ENCODE measurements at regions not wholly inside any gene's neighbourhood (a gene's known extent, or its start where the extent isn't known, plus 50 kb on each side); places are given as distances from the start of the nearest gene placed in this dataset.

DNA sequence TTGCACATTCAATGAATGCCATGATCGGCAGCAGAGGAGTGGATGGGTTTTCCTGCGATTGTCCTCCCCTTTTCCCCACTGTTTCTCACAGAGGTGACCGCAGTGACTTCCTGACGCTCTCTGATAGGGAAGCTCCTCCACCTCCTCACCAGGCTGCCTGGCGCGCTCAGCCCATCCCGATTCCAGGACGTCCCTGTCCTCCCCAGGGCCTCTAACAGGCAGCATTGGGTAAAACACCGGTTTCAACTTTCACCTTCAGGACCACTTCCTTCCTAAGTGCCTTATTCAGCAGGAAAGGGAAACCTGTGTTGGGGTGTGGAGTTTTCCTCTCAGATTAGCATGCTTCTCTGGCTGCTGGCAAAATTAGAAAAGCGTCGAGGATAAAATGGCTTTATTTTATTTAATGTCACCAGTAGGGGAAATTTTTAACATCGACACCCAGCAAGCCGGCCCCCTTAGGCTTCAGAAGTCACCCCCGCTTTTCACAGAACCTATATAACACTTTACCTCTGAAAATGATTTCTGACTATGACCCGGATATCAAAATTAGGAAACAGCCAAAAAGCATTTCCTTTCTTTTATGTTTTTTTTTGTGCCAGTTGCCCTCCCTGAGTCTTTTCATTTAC is 570.4 kb upstream of the GJE1 start:
- peak overlapping the region; percentile 81 for H3K9ac ChIP-seq (ENCODE audit: low read length)
- H3K4me1 ChIP-seq (ENCODE audit: control insufficient read depth, insufficient read depth, low read length): peaks cover 14% of the 10 kb centered on the region
- no peak for DNase-seq (ENCODE audit: low read depth)
- peak overlapping the region; percentile 69 for H3K4me3 ChIP-seq (ENCODE audit: low read length)
- H3K9me3 ChIP-seq (ENCODE audit: control insufficient read depth, low read length): no peaks in the 10 kb centered on the region
- H3K36me3 ChIP-seq (ENCODE audit: control insufficient read depth, insufficient read depth, low read length, severe bottlenecking): no peaks in the 10 kb centered on the region
- H3K27me3 ChIP-seq (replicated peaks; ENCODE audit: control insufficient read depth, insufficient read depth, low read length): no peaks in the 10 kb centered on the region

DNA sequence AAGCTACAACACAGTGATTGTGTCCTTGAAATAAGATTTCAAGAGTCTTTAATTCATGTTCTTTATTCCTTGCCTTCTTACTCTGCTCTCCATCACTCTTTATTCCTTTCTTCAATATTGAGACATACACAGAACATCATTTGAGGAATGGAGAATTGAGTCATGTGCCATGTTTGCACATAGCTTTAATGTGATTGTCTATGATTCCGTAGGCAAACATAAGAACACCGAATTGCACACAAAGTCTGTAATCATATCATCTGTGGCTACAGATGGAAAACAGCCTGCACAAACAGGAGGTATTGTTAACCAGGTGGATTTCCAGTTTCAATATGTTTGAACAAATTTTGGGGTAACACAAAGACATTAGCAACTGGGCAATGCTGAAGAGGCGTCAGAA is 571.6 kb upstream of the GJE1 start:
- Histone ChIP-seq H3K4me1 (ENCODE audit: control insufficient read depth, insufficient read depth, low read length) (peaks cover 14% of the 10 kb centered on the region), H3K4me3 (ENCODE audit: low read length) (no peak overlapping the region), H3K36me3 (ENCODE audit: control insufficient read depth, insufficient read depth, low read length, severe bottlenecking) (no peaks in the 10 kb centered on the region), H3K27me3 (replicated peaks; ENCODE audit: control insufficient read depth, insufficient read depth, low read length) (no peaks in the 10 kb centered on the region), H3K9me3 (ENCODE audit: control insufficient read depth, low read length) (no peaks in the 10 kb centered on the region), H3K9ac (ENCODE audit: low read length) (no peak overlapping the region)
- DNase-seq (ENCODE audit: low read depth): no peak

DNA sequence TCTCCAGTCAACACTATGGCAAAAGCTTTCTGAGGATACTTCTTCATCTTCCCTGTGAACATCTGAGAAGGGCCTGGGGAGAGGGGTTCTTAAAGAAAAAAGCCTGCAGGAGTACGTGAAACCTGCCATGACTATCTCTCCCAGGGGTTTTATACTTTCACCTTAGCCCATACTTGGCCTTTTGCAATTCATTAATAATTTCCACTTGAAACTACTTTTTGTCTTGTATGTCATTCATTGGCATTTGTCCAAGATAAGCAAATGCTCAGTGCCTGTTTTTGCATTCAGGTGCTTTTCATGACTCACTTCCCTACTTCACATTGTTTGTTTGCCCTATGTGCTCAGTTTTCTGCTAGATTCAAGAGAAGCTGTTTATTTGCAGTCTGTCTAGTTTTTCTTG is 580.3 kb upstream of the GJE1 start:
- peaks cover 15% of the 10 kb centered on the region for H3K9me3 ChIP-seq (ENCODE audit: control insufficient read depth, low read length)
- H3K9ac ChIP-seq (ENCODE audit: low read length): no peak overlapping the region
- H3K27me3 ChIP-seq (replicated peaks; ENCODE audit: control insufficient read depth, insufficient read depth, low read length): no peaks in the 10 kb centered on the region
- no peak overlapping the region for H3K4me3 ChIP-seq (ENCODE audit: low read length)
- H3K4me1 ChIP-seq (ENCODE audit: control insufficient read depth, insufficient read depth, low read length): peaks cover 6% of the 10 kb centered on the region
- DNase-seq (ENCODE audit: low read depth): peak; percentile 48
- no peaks in the 10 kb centered on the region for H3K36me3 ChIP-seq (ENCODE audit: control insufficient read depth, insufficient read depth, low read length, severe bottlenecking)

DNA sequence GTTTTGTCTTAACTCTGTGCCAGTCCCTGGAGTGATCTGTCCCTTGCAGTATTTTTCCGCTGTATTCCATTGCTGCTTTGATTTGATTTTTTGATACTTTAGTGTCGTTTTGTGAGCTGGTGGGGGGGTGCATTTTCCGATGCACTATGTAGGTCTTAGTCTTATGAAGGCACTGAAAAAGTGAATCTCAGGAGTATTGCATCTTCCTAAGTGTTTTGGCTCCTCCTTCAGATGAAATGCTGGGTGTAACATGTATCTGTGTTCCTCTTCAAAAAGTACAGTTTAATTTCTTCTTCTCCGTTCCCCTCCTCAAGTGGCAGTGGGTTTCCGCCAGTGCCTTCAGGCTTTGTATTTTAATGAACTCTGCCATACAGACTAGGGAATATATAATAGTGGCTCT is 580.7 kb upstream of the GJE1 start:
- H3K4me3 ChIP-seq (ENCODE audit: low read length): no peak overlapping the region
- no peaks in the 10 kb centered on the region for H3K27me3 ChIP-seq (replicated peaks; ENCODE audit: control insufficient read depth, insufficient read depth, low read length)
- no peak overlapping the region for H3K9ac ChIP-seq (ENCODE audit: low read length)
- DNase-seq (ENCODE audit: low read depth): no peak
- H3K36me3 ChIP-seq (ENCODE audit: control insufficient read depth, insufficient read depth, low read length, severe bottlenecking): no peaks in the 10 kb centered on the region
- peaks cover 6% of the 10 kb centered on the region for H3K4me1 ChIP-seq (ENCODE audit: control insufficient read depth, insufficient read depth, low read length)
- peaks cover 15% of the 10 kb centered on the region for H3K9me3 ChIP-seq (ENCODE audit: control insufficient read depth, low read length)

DNA sequence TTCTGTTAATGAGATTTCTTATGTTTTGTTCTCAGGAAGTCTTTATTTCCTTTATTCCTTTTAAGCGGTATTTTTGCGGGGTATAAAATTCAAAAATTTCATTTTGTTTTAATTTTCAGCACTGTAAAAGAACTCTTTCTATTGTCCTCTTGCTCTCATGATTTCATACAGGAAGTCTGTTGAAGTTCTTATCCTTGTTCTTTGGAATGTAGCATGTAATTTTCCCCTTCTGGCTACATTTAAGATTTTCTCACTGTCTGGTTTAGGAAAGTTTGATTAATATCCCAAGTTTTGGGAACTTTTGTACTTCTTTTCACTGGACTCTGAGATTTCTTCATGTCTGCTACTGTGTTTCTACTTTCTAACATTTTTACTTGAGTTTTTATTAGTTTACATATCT is 581.4 kb upstream of the GJE1 start:
- Histone ChIP-seq H3K9ac (ENCODE audit: low read length) (no peak overlapping the region), H3K27me3 (replicated peaks; ENCODE audit: control insufficient read depth, insufficient read depth, low read length) (no peaks in the 10 kb centered on the region), H3K9me3 (ENCODE audit: control insufficient read depth, low read length) (peaks cover 18% of the 10 kb centered on the region), H3K4me3 (ENCODE audit: low read length) (peak overlapping the region; percentile 39), H3K4me1 (ENCODE audit: control insufficient read depth, insufficient read depth, low read length) (peaks cover 6% of the 10 kb centered on the region), H3K36me3 (ENCODE audit: control insufficient read depth, insufficient read depth, low read length, severe bottlenecking) (no peaks in the 10 kb centered on the region)
- no peak for DNase-seq (ENCODE audit: low read depth)

DNA sequence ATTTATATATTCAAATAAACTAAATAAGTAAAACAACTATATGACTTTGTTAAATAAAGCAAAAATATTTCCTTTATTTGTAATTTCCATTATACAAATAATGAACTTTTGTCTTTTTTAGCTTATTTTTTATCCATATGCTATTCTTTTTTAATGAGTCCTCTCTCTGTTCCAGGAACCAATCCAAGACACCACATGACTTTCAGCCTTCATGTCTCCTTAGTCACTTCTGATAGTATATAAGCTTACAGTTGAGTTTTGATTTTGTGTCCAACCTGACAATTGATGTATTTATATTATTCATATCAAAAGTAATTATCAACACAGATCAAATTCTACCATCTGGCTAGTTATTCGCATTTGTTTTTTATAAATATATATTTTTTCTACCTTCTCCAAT is 582.3 kb upstream of the GJE1 start:
- Histone ChIP-seq H3K9me3 (ENCODE audit: control insufficient read depth, low read length) (peaks cover 22% of the 10 kb centered on the region), H3K36me3 (ENCODE audit: control insufficient read depth, insufficient read depth, low read length, severe bottlenecking) (no peaks in the 10 kb centered on the region), H3K4me1 (ENCODE audit: control insufficient read depth, insufficient read depth, low read length) (peaks cover 6% of the 10 kb centered on the region), H3K27me3 (replicated peaks; ENCODE audit: control insufficient read depth, insufficient read depth, low read length) (no peaks in the 10 kb centered on the region), H3K4me3 (ENCODE audit: low read length) (no peak overlapping the region), H3K9ac (ENCODE audit: low read length) (no peak overlapping the region)
- no peak for DNase-seq (ENCODE audit: low read depth)

DNA sequence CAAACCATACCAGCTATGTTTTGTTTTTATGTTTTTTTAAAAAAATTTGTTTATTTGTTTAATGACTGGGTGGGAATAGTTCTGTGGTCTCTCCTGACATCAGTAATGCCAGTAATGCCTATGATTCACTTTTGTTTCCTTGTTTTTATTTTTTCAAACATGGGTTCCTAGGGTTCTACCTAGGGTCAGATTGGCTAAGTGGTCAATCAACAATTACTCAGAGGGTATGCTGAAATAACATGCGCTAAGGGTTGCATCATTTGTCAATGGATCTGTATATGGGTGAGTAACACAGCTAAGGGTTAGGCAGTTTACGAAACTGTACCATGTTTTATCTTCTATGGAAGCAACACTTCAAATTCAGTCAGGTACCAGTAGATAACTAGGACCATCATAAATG is 583.8 kb upstream of the GJE1 start:
- Histone ChIP-seq H3K36me3 (ENCODE audit: control insufficient read depth, insufficient read depth, low read length, severe bottlenecking) (no peaks in the 10 kb centered on the region), H3K4me1 (ENCODE audit: control insufficient read depth, insufficient read depth, low read length) (peaks cover 6% of the 10 kb centered on the region), H3K9ac (ENCODE audit: low read length) (no peak overlapping the region), H3K4me3 (ENCODE audit: low read length) (no peak overlapping the region), H3K9me3 (ENCODE audit: control insufficient read depth, low read length) (peaks cover 27% of the 10 kb centered on the region), H3K27me3 (replicated peaks; ENCODE audit: control insufficient read depth, insufficient read depth, low read length) (no peaks in the 10 kb centered on the region)
- no peak for DNase-seq (ENCODE audit: low read depth)

DNA sequence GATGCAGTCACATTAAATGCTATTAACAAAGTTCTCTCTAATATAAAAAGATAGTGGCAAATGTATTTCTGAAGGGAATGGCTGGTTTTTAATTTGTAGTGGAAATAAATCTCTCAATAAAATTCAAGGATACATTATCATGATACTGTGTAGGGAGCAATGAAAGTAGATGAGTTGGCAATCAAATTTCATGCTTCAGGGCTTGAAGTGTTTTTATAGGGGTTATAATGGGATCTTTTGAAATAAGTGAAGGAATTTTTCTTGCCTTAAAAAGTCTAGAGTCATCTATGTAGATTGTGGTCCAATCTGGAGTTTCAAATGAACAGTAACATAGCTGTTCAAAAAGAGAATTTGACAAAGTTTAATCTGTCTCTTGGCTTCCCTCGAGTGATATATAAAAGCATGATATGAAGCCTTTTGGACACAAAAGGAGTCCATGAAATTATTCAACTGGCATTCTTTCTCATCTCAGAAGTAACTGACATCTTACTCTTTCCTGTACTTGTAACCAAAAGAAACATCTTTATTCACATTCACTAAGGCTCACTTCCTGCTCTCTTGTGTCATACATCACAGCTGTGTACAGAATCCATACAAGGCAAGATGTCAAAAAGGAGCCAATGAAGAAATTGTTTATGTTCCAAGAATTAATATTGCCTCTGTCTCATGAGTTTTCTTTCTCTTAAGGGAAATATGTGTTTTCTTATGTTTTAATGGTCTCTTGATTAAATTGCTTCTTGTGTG is 591.0 kb upstream of the GJE1 start:
- H3K9me3 ChIP-seq (ENCODE audit: control insufficient read depth, low read length): peaks cover 12% of the 10 kb centered on the region
- no peaks in the 10 kb centered on the region for H3K36me3 ChIP-seq (ENCODE audit: control insufficient read depth, insufficient read depth, low read length, severe bottlenecking)
- no peaks in the 10 kb centered on the region for H3K27me3 ChIP-seq (replicated peaks; ENCODE audit: control insufficient read depth, insufficient read depth, low read length)
- no peak overlapping the region for H3K9ac ChIP-seq (ENCODE audit: low read length)
- no peak overlapping the region for H3K4me3 ChIP-seq (ENCODE audit: low read length)
- peak; percentile 18 for DNase-seq (ENCODE audit: low read depth)
- no peaks in the 10 kb centered on the region for H3K4me1 ChIP-seq (ENCODE audit: control insufficient read depth, insufficient read depth, low read length)

DNA sequence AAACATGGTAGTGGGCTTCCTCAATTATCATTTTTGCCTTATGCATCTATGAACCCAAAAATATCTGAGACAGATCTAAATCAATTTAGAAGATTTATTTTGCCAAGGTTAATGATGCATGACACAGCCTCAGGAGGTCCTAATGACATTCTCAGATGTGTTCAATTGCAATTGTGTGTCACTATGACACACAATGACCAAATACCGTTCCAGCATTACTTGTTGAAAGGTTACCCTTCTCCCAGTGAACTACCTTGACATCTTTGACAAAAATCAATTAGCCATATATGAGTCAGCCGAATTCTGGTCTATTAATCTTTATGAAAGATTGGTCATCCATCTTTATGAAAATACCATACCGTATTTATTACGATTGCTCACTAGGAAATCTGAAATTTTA is 592.5 kb upstream of the GJE1 start:
- H3K4me3 ChIP-seq (ENCODE audit: low read length): no peak overlapping the region
- peaks cover 2% of the 10 kb centered on the region for H3K9me3 ChIP-seq (ENCODE audit: control insufficient read depth, low read length)
- no peak overlapping the region for H3K9ac ChIP-seq (ENCODE audit: low read length)
- no peaks in the 10 kb centered on the region for H3K36me3 ChIP-seq (ENCODE audit: control insufficient read depth, insufficient read depth, low read length, severe bottlenecking)
- no peak for DNase-seq (ENCODE audit: low read depth)
- no peaks in the 10 kb centered on the region for H3K27me3 ChIP-seq (replicated peaks; ENCODE audit: control insufficient read depth, insufficient read depth, low read length)
- no peaks in the 10 kb centered on the region for H3K4me1 ChIP-seq (ENCODE audit: control insufficient read depth, insufficient read depth, low read length)

DNA sequence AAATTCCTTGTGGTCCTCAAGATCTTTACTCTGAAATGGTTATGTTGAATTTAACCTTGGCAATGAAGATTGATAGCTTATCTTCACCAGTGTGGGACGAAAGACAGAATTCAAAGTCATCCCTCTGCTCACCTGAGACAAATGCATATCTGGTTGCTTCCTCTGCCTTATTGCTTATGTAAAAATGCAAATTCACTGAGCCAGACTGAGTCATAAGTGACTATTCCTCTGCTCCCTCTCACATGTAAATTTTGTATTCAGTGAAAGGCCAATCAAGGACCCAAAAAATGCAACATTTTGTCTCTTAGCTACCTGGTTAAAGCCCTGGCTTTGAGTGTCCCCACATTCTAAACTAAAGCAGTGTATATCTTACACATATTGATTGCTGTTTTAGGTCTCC is 593.1 kb upstream of the GJE1 start:
- Histone ChIP-seq H3K27me3 (replicated peaks; ENCODE audit: control insufficient read depth, insufficient read depth, low read length) (no peaks in the 10 kb centered on the region), H3K36me3 (ENCODE audit: control insufficient read depth, insufficient read depth, low read length, severe bottlenecking) (no peaks in the 10 kb centered on the region), H3K4me1 (ENCODE audit: control insufficient read depth, insufficient read depth, low read length) (no peaks in the 10 kb centered on the region), H3K4me3 (ENCODE audit: low read length) (no peak overlapping the region), H3K9me3 (ENCODE audit: control insufficient read depth, low read length) (no peaks in the 10 kb centered on the region), H3K9ac (ENCODE audit: low read length) (no peak overlapping the region)
- no peak for DNase-seq (ENCODE audit: low read depth)

DNA sequence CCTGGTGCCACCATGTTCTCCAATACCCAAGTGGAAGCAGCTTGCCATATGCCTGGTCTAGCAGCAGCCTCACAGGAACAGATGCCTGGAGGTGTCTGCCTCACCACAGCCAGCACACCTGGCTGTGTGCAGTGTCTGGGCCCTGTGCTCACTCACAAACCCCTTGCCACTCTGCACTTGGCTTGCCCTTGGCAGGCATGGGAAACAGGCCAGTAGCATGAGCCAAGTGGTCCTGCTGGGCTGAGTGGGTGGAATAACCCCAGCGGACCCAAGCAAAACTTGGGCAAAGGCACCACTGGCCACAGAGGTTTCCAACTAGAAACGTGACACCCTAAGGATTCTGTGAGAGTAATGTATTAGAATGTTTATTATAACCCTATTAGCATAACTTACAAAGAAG is 600.5 kb upstream of the GJE1 start:
- Histone ChIP-seq H3K27me3 (replicated peaks; ENCODE audit: control insufficient read depth, insufficient read depth, low read length) (no peaks in the 10 kb centered on the region), H3K36me3 (ENCODE audit: control insufficient read depth, insufficient read depth, low read length, severe bottlenecking) (no peaks in the 10 kb centered on the region), H3K4me1 (ENCODE audit: control insufficient read depth, insufficient read depth, low read length) (no peaks in the 10 kb centered on the region), H3K9ac (ENCODE audit: low read length) (no peak overlapping the region), H3K4me3 (ENCODE audit: low read length) (no peak overlapping the region), H3K9me3 (ENCODE audit: control insufficient read depth, low read length) (peaks cover 9% of the 10 kb centered on the region)
- DNase-seq (ENCODE audit: low read depth): no peak

DNA sequence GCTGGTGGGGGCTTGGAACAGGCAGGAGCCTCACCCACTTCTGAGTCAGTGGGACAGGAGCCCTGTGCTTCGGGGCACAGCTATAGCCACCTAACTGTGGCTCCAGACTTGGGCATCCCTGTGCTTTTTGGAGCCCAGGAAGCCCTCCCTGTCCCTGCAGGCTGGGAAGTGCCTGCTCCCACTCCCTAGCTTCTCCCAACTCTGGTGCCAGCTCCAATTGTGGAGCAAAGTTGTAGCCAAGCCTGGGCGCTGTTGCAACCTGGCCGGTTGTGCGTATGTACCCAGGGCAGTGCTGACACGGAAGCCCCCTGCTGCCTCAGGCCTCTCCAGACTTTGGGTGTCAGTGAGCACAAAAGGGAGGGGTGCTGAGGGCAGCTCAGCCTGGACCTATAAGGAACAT is 601.7 kb upstream of the GJE1 start:
- no peak overlapping the region for H3K9ac ChIP-seq (ENCODE audit: low read length)
- H3K9me3 ChIP-seq (ENCODE audit: control insufficient read depth, low read length): peaks cover 9% of the 10 kb centered on the region
- no peak for DNase-seq (ENCODE audit: low read depth)
- H3K27me3 ChIP-seq (replicated peaks; ENCODE audit: control insufficient read depth, insufficient read depth, low read length): no peaks in the 10 kb centered on the region
- no peaks in the 10 kb centered on the region for H3K4me1 ChIP-seq (ENCODE audit: control insufficient read depth, insufficient read depth, low read length)
- no peak overlapping the region for H3K4me3 ChIP-seq (ENCODE audit: low read length)
- H3K36me3 ChIP-seq (ENCODE audit: control insufficient read depth, insufficient read depth, low read length, severe bottlenecking): no peaks in the 10 kb centered on the region

Measured in adipocyte (in vitro differentiated cells).